LNCAP (cell line): ENCODE measurements at regions not wholly inside any gene's neighbourhood (a gene's known extent, or its start where the extent isn't known, plus 50 kb on each side); places are given as distances from the start of the nearest gene placed in this dataset.
A peak's percentile ranks its signal among the peaks of the same experiment; 100 is the strongest.

Experiments
- TF ChIP-seq, protein P1 (sequence below): fragments of 450-650 bp; IDR thresholded peaks from 2 replicates; pipeline ENCODE4 v1.5.1; 2017; ENCODE audit warnings: mild to moderate bottlenecking

DNA sequence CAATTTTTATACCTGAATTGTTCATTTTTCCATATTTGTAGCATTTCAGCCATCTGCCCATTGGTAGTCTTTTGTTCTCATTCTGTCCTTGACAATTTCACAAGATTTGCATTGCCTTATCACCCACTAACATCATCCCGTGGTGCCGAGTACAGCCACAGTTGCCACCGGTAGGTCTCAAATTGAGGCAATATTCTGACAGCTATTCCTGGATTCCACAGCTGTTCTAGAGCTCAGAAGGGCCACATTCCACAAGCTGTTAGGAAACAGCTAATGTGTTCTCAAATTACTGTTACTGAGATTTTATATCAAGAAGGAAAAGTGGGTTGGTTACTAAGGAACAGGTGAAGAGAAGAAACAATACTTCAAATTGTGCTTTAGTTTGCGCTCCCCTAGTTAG lies 178.8 kb downstream of the RPRM start:
- TF ChIP-seq, protein P1, sequence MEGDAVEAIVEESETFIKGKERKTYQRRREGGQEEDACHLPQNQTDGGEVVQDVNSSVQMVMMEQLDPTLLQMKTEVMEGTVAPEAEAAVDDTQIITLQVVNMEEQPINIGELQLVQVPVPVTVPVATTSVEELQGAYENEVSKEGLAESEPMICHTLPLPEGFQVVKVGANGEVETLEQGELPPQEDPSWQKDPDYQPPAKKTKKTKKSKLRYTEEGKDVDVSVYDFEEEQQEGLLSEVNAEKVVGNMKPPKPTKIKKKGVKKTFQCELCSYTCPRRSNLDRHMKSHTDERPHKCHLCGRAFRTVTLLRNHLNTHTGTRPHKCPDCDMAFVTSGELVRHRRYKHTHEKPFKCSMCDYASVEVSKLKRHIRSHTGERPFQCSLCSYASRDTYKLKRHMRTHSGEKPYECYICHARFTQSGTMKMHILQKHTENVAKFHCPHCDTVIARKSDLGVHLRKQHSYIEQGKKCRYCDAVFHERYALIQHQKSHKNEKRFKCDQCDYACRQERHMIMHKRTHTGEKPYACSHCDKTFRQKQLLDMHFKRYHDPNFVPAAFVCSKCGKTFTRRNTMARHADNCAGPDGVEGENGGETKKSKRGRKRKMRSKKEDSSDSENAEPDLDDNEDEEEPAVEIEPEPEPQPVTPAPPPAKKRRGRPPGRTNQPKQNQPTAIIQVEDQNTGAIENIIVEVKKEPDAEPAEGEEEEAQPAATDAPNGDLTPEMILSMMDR: no peak

DNA sequence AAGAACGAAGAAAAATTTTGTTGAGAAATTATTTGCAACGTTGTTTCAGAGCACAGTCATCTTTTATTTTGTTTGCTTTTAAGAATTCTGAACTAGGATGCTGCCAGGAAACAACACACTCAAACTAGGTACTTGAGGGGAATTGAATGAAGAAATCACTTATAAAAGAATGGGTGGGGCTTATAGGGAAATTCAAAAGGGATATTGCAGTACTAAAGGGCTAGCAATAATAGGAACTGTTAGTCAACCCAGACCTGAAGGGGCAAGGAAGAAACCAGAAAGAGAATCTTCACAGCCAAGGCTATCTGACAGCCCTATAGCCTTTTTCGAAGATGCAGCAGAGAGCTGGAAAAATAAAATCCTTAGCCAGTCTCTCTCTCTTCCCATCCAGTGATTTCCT lies 179.3 kb downstream of the RPRM start:
- TF ChIP-seq, protein P1: no peak

DNA sequence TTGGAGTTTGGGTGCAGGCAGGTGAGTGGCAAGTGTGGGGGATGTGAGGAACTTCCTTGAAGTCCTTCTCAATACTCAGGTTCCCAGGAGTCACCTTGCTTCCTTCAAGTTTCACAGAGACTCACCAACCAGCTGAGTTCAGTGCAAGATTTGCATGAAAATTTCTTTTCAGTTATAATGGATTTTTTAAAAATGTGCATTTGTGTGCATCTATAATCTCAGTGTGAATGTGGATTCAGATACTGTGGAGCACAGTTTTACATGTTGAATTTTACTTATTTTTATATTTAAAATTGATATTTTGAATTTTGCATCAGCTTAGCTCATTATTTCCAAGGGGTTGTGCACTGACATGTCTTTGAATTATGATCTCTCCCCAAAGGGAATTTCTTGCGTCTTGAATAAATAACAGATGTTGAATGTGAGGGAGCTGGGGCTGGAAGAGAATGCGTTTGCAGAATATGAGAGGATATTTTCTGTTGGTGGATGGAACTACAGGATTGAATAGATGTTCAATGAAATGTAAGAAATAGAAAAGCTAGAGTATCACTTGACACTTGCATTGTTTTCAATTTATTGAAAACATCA lies 184.3 kb downstream of the RPRM start:
- TF ChIP-seq, protein P1: no peak

DNA sequence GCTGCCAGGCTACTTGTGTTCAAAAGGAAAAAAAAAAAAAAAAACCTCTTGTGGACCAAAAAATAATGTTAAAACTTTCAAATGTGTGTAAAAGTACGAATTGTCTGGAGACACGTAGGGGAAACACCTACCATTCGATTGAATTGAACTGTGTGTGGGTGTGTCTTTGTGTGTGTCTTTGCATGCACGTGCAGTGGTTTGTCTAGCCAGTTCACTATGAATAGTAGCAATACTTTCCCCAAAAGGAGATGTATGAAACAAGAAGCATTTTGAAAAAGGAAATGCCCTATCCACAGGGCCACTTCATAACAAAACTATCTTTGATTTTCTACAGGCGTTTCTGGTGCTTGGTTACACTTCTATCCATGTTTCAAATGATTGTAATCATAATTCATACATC lies 186.8 kb downstream of the RPRM start:
- TF ChIP-seq, protein P1: no peak

DNA sequence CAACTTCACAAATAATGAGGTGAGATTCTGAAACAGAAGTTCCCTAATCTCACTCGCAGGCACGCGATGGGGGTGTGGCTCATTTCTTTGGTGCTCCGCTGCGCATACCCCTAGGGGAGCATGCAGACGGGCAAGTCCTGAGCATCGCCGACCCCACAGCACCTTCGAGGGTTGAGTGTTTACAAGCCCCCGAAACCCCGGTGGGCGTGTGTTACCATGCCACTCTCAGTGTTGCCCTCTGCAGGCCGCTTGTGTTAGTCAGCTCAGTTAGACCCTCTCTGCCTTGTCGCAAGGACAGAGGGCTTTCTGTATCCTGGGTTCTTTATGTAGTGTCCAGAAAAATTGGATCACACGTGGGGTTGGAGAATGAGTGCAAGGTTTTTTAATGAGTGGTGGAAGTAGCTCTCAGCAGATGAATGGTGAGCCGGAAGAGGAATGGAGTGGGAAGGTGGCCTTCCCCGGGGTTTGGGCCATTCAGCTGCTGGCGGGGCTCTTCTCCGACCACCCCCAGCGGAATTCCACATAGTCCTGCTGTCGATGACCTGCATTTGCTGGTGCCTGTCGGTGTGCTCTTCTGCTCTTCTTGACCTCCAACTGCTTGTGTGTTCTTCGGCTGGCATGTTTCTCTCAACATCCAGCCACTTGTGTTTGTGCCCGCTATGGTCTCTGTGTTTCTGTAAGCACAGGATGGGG lies 191.3 kb downstream of the RPRM start:
- TF ChIP-seq, protein P1: peak; percentile 53

DNA sequence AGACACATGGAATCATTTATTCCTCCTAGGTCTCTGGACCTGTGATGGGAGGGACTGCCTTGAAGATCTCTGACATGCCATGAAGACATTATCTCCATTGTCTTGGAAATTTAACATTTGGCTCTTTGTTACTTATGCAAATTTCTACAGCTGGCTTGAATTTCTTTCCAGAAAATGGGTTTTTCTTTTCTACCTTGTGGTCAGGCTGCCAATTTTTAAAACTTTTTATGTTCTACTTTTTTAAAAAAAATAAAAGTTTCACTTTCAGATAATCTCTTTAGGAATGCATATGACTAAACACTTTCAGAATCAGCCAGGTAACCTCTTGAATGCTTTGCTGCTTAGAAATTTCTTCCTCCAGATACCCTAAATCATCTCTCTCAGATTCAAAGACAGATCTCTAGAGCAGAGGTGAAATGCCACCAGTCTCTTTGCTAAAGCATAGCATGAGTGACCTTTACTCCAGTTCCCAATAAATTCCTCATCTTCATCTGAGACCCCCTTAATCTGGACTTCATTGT lies 209.6 kb downstream of the RPRM start:
- TF ChIP-seq, protein P1: no peak

DNA sequence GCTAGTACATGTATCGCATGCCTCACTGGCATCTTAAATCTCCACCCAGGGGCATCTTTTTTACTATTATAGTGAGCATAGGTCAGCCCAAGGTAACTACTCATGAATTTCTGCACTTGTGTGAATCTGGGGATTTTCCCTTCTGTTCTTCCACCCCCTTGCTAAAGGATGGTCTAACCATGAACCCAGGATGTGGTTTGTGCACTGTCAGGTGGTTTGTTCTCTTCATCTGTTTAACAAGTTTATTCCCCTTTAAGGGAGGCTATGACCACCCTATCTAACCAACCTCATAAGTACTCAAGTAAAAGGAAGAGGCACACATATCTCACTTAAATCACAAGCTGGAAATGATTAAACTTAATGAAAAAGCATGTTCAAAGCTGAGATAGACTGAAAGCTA lies 243.0 kb downstream of the RPRM start:
- TF ChIP-seq, protein P1: no peak
